Ecto neural progenitor cell (in vitro differentiated cells): ENCODE measurements at regions not wholly inside any gene's neighbourhood (a gene's known extent, or its start where the extent isn't known, plus 50 kb on each side); places are given as distances from the start of the nearest gene placed in this dataset.
"Not testable (repeated sequence)": the region's sequence is repeated elsewhere in the genome, so short reads cannot be mapped to it uniquely, and the experiment has no call there.

ENCODE experiments used
- DNase-seq: peaks from one replicate; pipeline ENCODE4 v3.0.0-alpha.2; 2018; ENCODE audit warnings: low spot score

- DNase-seq: no peak
Observed at GRCh38 chr16:13628156-13628555, 291.8 kb upstream of the ERCC4 start.

- no peak for DNase-seq
Observed at GRCh38 chr16:13629704-13630103, 290.2 kb upstream of the ERCC4 start.

- no peak for DNase-seq
Observed at GRCh38 chr16:13630374-13630773, 289.6 kb upstream of the ERCC4 start.

- DNase-seq: no peak
Observed at GRCh38 chr16:13631213-13631767, 288.7 kb upstream of the ERCC4 start.

DNA sequence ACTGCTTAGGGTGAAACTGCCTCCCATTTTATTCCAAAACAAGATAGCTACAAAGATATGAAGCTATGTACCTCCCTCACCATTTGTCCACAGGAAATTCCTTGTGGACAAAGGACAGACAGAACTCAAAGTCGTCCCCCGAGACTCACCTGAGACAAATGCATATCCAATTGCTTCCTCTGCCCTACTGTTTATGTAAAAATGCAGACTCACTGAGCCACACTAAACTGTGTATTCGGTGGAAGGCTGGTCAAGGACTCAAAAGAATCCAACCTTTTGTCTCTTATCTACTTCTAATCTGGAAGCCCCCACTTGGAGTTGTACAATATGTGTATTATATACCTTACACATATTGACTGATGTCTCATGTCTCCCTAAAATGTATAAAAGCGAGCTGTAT lies 288.0 kb upstream of the ERCC4 start:
- DNase-seq: no peak

DNA sequence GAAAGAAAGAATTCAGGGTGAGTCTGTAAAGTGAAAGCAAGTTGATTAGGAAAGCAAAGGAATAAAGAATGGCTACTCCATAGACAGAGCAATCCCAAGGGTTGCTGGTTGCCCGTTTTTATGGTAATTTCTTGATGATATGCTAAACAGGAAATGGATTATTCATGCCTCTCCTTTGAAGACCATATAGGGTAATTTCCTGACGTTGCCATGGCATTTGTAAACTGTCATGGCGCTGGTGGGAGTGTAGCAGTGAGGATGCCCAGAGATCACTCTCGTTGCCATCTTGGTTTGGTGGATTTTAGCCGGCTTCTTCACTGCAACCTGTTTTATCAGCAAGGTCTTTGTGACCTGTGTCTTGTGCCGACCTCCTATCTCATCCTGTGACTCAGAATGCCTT lies 287.4 kb upstream of the ERCC4 start:
- DNase-seq: not testable (repeated sequence)

DNA sequence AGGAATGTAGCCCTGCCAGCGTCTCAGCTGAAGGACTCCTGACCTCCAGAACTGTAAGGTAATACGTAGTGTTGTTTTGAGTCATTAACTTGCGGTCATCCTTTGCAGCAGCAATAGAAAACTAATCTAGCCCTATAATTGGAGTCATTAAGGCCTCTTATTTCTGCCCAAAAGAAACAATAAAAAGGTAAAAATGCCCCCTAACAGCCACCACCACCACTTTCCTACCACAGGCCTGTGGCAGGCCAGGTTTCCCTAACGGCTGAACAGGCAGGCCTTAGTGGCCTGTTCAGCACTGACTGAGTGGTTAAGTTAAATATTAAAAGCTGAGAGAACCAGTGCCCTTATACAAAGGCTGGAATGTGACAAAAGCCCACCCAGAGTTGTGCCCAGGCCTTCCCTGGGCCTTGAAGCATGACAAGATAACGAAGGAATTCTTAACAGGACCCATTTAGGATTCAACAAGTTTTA lies 286.5 kb upstream of the ERCC4 start:
- no peak for DNase-seq

GRCh38 chr16:13634253-13634652 lies 285.7 kb upstream of the ERCC4 start:
- no peak for DNase-seq

- DNase-seq: no peak
Observed at GRCh38 chr16:13634959-13635358, 285.0 kb upstream of the ERCC4 start.

DNA sequence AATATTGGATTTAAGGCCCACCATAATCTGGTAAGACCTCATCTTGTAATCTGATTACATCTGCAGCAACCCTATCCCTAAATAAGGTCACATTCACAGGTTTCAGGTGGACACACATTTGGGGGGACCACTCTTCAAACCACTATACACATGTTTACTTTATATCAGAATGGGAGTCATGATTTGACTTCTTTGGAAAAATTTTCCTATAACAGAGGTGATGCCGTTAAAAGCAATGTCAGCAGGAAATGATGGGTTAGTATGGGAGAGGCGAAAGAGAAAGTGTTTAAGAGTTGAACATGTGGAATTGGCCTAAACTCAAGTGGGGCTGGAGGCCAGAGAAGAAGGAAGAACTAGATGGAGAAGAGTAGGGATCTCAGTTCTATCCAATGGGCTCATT lies 281.7 kb upstream of the ERCC4 start:
- DNase-seq: no peak

GRCh38 chr16:13643412-13643811 lies 276.5 kb upstream of the ERCC4 start:
- no peak for DNase-seq

DNA sequence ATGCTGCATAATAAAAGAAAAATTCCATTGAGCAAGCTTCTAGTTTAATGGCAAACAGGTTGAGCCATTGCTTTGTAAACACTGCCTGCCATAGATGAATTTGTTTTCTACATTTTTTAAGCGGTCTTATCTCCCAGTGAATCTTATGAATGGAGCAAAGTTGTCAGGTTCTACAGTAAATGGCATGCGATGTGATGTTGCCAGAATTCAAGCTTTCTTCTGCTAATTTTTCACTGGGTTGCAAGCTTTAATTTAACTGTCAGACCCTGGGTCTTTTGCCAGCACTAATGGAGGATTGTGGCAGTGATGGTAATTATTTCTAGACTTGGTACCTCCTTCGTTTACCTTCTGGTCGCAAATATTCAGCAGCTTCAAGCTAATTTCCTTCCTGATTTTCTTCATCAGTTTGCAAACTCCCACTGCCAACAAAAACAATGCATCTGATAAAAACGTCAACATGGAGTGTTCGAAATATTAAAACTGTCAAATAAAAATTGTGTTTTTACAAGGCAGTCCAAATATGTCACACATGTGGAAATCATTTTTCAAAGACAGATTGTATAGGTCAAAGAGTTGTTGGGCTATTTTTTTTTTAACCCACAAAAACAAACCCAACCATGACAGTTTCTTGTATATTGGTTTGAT lies 274.2 kb upstream of the ERCC4 start:
- DNase-seq: no peak

DNA sequence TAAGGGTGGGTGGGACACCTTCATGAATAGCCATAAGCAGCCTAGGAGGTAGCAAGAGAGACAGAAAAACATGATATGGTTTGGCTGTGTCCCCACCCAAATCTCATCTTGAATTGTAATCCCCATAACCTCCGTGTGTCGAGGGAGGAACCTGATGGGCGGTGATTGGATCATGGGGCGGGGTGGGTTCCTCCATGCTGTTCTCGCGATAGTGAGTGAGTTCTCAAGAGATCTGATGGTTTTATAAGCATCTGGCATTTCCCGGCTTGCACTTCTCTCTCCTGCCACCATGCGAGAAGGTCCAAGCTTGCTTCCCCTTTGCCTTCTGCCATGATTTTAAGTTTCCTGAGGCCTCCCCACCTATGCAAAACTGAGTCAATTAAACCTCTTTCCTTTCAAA lies 259.1 kb upstream of the ERCC4 start:
- no peak for DNase-seq

GRCh38 chr16:13665876-13666275 lies 254.1 kb upstream of the ERCC4 start:
- DNase-seq: no peak

DNA sequence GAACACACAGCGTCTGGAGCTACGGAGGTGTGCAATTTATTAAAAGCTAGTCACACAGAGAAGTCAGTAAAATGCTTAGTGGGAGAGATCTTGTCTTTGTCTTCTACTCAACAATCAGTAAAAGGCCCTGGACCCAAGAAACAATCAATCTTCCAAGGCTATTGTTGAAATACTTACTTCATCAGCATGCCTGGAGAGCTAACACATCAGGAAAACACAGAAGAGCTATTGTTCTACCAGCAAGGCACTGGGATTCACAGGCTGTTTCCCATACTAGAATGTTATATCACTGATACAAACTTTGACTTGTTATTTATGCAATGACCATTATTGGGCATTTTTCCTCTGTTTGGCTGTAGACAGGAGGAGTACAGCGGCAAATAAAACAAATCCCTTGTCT lies 247.8 kb upstream of the ERCC4 start:
- DNase-seq: no peak

DNA sequence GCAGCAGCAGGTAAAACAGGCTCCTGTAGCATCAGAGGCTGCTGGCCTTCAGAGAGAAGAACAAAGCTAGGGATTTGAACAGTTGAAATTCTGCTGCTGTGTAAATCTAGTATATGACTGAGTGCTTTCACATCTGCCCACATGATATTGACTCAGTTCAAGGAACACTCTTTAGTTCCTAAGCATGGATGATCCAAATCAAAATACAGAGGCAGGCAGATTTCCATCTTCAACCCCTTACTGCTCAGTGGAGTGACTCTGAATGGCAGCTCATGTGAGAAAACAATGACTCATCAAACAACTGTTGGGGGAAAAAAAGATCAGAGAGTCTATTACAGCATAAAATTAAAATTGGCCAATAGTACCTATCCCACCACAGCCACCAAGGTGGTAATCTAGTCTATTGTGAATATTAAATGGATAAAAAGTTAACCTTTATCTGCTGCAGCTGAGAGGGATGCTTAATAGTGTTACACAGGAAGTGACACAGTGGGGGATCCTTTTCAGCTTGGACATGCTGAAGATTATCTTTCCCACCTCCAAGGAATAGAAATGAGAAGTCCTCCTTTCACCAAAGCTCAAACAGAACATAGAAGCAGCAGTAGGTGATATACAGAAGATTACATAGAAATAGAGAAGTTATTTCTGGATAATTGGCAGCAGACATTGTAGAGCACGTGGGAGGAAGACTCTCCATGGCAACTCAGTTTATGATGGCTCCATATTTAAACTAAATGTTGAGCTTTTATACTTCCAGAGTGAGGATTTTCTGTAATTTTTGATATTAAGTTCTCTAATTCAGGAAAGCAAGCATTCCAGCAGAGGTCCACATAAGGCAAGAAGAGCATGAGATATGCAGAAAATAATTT lies 239.7 kb upstream of the ERCC4 start:
- DNase-seq: no peak

DNA sequence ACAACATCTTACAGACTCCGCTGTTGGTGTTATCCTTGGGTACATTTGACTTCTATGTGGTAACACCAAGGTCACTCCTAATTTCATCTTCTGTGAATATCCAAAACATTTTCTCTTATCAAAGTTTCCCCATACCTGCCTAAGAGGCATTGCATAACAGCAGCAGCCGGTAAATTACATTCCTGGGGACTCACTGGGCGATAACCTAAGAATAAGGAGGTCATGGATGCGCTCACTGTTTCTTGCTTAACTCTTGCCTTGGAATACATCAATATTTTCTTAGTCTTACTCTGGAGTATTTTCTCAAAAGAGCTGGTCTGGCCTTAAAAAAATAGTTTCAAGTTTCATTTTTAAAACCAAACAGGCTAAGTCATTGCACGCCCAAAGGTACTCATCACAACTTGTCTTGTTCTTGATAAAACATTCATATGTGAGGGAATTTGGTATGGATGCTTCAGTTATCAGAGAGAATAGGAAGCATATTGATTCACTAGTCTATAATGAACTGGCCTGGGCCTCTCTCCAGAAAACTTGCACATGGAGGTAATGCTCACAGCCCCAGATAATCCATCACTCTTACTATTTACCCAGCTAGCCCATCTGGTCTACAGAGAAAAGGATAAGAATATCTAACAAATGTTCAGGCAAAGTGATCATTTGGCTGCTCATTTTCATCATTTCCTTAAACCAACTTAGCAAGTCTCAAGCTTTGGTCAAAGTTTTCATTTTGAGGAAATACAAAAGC lies 235.0 kb upstream of the ERCC4 start:
- DNase-seq: no peak

DNA sequence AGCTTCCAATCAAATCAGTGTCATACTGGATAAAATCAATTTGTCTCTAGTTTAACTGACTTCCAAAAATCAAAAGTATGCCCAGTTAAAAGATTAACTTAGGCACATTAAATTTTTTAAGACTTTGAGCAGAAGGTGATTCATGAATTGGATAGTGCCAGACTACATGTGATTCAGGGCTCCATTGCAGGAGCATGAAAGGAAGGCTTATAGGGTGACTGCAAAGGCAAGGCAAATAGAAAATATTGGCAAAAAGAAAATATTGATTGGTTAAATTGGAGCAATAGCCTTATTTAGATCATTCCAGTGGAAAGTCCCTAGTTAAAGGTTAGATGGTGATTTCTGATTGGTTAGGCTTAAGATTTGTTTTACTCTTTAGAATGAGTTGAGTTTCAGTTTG lies 223.9 kb upstream of the ERCC4 start:
- no peak for DNase-seq

DNA sequence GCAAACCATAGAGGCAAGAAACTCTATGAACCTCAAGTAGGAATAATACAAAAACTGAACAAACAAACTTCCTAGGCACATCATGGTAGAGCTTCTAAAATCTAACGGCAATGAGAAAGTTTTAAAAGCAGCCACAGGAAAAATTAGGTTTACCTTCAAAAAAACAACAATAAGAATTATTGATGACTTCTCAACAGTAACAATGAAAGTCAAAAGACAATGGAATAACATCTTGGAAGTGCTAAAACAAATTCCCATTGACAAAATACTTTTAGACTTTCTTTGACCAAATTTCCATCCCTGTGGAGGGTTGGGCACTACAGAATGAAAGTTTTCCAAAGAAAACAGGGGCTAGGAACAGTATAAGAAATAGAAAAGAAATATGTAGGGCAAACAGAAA lies 222.9 kb upstream of the ERCC4 start:
- no peak for DNase-seq

DNA sequence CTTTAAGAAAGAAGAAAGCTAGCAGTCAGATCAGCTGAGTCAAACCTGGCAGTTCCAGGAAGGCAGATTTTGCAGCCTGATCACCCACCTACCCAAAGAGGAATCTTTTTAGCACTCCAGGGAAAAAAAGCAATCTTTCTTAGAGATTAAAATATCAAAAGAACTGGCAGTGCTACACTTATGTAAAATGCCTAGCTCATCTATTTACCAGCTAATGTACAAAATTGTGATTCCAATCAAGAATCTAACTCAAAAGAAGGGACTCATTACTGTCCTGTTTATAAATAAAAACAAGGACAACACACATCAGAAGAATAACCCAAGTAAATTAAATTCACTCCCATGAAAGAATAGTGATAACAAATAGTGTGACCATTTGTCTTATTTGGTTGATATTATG lies 222.4 kb upstream of the ERCC4 start:
- DNase-seq: no peak

GRCh38 chr16:13702614-13703013 lies 217.3 kb upstream of the ERCC4 start:
- DNase-seq: no peak

DNA sequence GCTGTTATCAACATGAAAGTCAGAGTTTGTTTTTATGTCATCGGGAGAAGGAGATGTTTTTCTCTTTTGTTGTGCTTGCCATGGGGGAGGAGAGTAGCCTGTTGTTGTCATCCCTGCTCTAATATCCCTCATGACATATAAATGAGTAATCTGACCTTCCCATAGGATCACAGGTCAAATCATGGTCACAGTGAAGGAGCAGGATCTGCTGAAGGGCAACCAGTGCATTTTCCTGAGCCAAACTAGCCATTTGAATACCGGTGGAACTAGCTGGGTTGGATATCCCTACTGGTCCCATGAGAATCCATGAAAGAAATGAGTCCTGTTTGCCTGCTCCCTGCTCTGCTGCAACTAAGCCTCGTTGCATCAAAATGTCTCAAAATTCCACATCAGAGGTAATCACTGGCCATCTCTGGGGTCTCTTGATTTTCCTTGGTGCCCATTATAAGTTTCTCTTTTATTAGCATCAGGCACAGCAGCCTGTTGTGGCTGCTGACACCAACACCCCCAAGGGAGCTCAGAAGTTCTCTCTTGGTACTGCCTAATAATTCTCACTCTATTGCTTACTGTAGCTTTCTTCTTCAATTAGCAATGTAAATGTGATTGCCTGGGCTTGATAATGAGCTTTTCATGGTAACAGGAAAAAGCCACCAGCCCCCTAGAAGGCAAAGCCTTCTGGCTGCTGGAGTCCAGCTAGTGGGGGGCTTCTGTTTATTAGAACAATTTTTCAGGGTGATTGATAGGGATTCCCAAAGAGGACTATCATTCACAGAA lies 211.4 kb upstream of the ERCC4 start:
- no peak for DNase-seq
